GM12878 (cell line): ENCODE measurements at regions not wholly inside any gene's neighbourhood (a gene's known extent, or its start where the extent isn't known, plus 50 kb on each side); places are given as distances from the start of the nearest gene placed in this dataset.

Source experiments
- ATAC-seq: fragments of 200-7000 bp; cut with Tn5 transposase; 3 replicates; pipeline ENCODE4 v1.9.1; 2020; ENCODE audit warnings: mild to moderate bottlenecking, moderate library complexity
- BruUV-seq: library from RNA; stranded (reverse); fragments of 400-500 nt; replicated peaks from 2 replicates; lab custom pipeline; 2021; lab: Mats Ljungman, UMichigan
- CTCF ChIA-PET: fragments of 300-600 bp; sonication (Branson Sonifier 250); formaldehyde crosslinking; extraction: SDS; loops from one replicate; lab custom pipeline; 2021; ENCODE audit warnings: inconsistent platforms; lab: Yijun Ruan, JAX
- POLR2A ChIA-PET: fragments of 350-600 bp; formaldehyde crosslinking; extraction: SDS; loops from one replicate; lab custom pipeline; 2021; ENCODE audit warnings: inconsistent platforms; lab: Charles Lee
- RAD21 ChIA-PET: fragments of 300-600 bp; sonication (Branson Sonifier 250); formaldehyde crosslinking; loops from one replicate; lab custom pipeline; 2023; ENCODE audit warnings: antibody characterized with exemption; ENCODE audit not compliant: unreplicated experiment; lab: Charles Lee
- SMC1A ChIA-PET: fragments of 300-600 bp; sonication (Branson Sonifier 250); formaldehyde crosslinking; loops from one replicate; lab custom pipeline; 2023; ENCODE audit not compliant: unreplicated experiment, uncharacterized antibody; lab: Charles Lee
- DNase-seq: peaks from one replicate; pipeline ENCODE4 v3.0.0-alpha.2; 2011; ENCODE audit warnings: low read depth, low spot score
- FAIRE-seq: peaks from 3 replicates; lab custom pipeline; 2011; peaks lifted over from hg19 to GRCh38; lab: Jason Lieb, UNC
- H2AFZ ChIP-seq: 2 replicates; pipeline ENCODE4 v1.6.0; 2011; ENCODE audit warnings: low read depth, low read length, control low read depth; ENCODE audit not compliant: control insufficient read depth
- H3K27ac ChIP-seq: 2 replicates; pipeline ENCODE4 v1.5.1; 2011; ENCODE audit warnings: control low read depth; ENCODE audit not compliant: control insufficient read depth, insufficient read depth
- H3K27me3 ChIP-seq, 2 experiments: replicated peaks in 1 of 2; 2 replicates each; pipeline versions ENCODE4 v1.6.0 to v1.6.1; 2011; ENCODE audit warnings: low read length in 1 of 2; ENCODE audit not compliant: control insufficient read depth in 2 of 2, insufficient read depth in 2 of 2
- H3K36me3 ChIP-seq, 2 experiments: 2 replicates each; pipeline ENCODE4 v1.5.1; 2011; ENCODE audit warnings: low read length in 1 of 2; ENCODE audit not compliant: control insufficient read depth in 2 of 2, insufficient read depth in 2 of 2
- H3K4me1 ChIP-seq: 2 replicates; pipeline ENCODE4 v1.6.1; 2011; ENCODE audit warnings: mild to moderate bottlenecking, low read length, moderate library complexity, mixed read lengths; ENCODE audit not compliant: control insufficient read depth, insufficient read depth
- H3K4me2 ChIP-seq: 2 replicates; pipeline ENCODE4 v1.6.0; 2011; ENCODE audit warnings: control low read depth; ENCODE audit not compliant: control insufficient read depth, insufficient read depth
- H3K4me3 ChIP-seq: fragments of 200-600 bp; sonication (generic); 2 replicates; pipeline ENCODE4 v1.5.1; 2016
- H3K79me2 ChIP-seq: 2 replicates; pipeline ENCODE4 v1.6.0; 2011; ENCODE audit warnings: low read length; ENCODE audit not compliant: control insufficient read depth, insufficient read depth
- H3K9ac ChIP-seq: 2 replicates; pipeline ENCODE4 v1.8.0; 2011; ENCODE audit warnings: low read length, control low read depth, mixed read lengths; ENCODE audit not compliant: control insufficient read depth, insufficient read depth
- H3K9me3 ChIP-seq: replicated peaks from 3 replicates; pipeline ENCODE4 v1.5.1; 2011; ENCODE audit warnings: mild to moderate bottlenecking, low read length; ENCODE audit not compliant: control insufficient read depth, insufficient read depth
- H4K20me1 ChIP-seq: 2 replicates; pipeline ENCODE4 v1.6.0; 2011; ENCODE audit not compliant: control insufficient read depth, insufficient read depth
- BCL11A ChIP-seq: IDR thresholded peaks from 2 replicates; pipeline ENCODE4 v1.6.1; 2011; ENCODE audit warnings: low read depth, low read length
- BCL3 ChIP-seq: IDR thresholded peaks from 2 replicates; pipeline ENCODE4 v1.6.1; 2011; ENCODE audit warnings: borderline replicate concordance, low read depth, mild to moderate bottlenecking, moderate library complexity, low read length; ENCODE audit not compliant: insufficient read depth, poor library complexity, severe bottlenecking
- BMI1 ChIP-seq: fragments of 450-650 bp; IDR thresholded peaks from 2 replicates; pipeline ENCODE4 v1.6.1; 2016; ENCODE audit warnings: mild to moderate bottlenecking, moderate library complexity, borderline replicate concordance
- CBX3 ChIP-seq: fragments of 200-600 bp; sonication (generic); IDR thresholded peaks from 2 replicates; pipeline ENCODE4 v1.6.1; 2016; ENCODE audit warnings: low read depth, borderline replicate concordance
- FOS ChIP-seq: IDR thresholded peaks from 3 replicates; pipeline ENCODE4 v1.6.1; 2011; ENCODE audit warnings: borderline replicate concordance; ENCODE audit not compliant: insufficient read length; ENCODE audit errors: extremely low read depth
- HDAC2 ChIP-seq: fragments of 200-600 bp; sonication (generic); IDR thresholded peaks from 2 replicates; pipeline ENCODE4 v1.6.1; 2017
- HDGF ChIP-seq: fragments of 450-650 bp; IDR thresholded peaks from 2 replicates; pipeline ENCODE4 v1.6.1; 2016; ENCODE audit warnings: antibody characterized with exemption
- MEF2A ChIP-seq: IDR thresholded peaks from 2 replicates; pipeline ENCODE4 v1.6.1; 2011; ENCODE audit warnings: low read depth, mild to moderate bottlenecking, low read length, moderate library complexity; ENCODE audit not compliant: insufficient read depth
- NR2C1 ChIP-seq: fragments of 450-650 bp; IDR thresholded peaks from 2 replicates; pipeline ENCODE4 v1.6.1; 2017; ENCODE audit warnings: antibody characterized with exemption, mild to moderate bottlenecking, moderate library complexity
- POLR2AphosphoS5 ChIP-seq: IDR thresholded peaks from 2 replicates; pipeline ENCODE4 v1.6.1; 2011; ENCODE audit warnings: mild to moderate bottlenecking, low read length, inconsistent platforms
- RBBP5 ChIP-seq: fragments of 200-600 bp; sonication (generic); conservative IDR thresholded peaks from 2 replicates; pipeline ENCODE4 v1.6.1; 2016
- SMARCA5 ChIP-seq: fragments of 450-650 bp; IDR thresholded peaks from 2 replicates; pipeline ENCODE4 v1.6.1; 2017; ENCODE audit warnings: mild to moderate bottlenecking
- TCF12 ChIP-seq: IDR thresholded peaks from 2 replicates; pipeline ENCODE4 v1.6.1; 2011; ENCODE audit warnings: low read depth, mild to moderate bottlenecking, low read length
- TCF7 ChIP-seq: IDR thresholded peaks from 2 replicates; pipeline ENCODE4 v1.6.1; 2014; ENCODE audit warnings: antibody characterized with exemption, borderline replicate concordance
- ZNF384 ChIP-seq: IDR thresholded peaks from 2 replicates; pipeline ENCODE4 v1.6.1; 2012; ENCODE audit warnings: low read depth, mild to moderate bottlenecking, low read length, improper control_type of control experiment, borderline replicate concordance
- ZSCAN29 ChIP-seq: fragments of 450-650 bp; IDR thresholded peaks from 2 replicates; pipeline ENCODE4 v1.6.1; 2017; ENCODE audit warnings: mild to moderate bottlenecking, moderate library complexity
- WGBS: methylation state at CpG from one replicate; pipeline ENCODE4 v1.1.6; 2016; ENCODE audit warnings: low lambda C conversion rate; ENCODE audit not compliant: insufficient replicate concordance, insufficient coverage; ENCODE audit errors: missing lambda C conversion rate; 5-methylcytosine and 5-hydroxymethylcytosine counted together
- in situ Hi-C: fragments of 300-500 bp; cut with MboI; formaldehyde crosslinking; loops from 9 replicates; pipeline ENCODE4 v1.14.3; 2018; ENCODE audit warnings: mixed read lengths
- intact Hi-C: fragments of 100-400 bp; cut with micrococcal nuclease; formaldehyde crosslinking; loops from one replicate; pipeline ENCODE4 v1.14.2; 2022; ENCODE audit not compliant: unreplicated experiment

GRCh38 chr11:15905366-15906104 lies 450.8 kb downstream of the SOX6 start (continued):
- TF ChIP-seq FOS (no peak), POLR2AphosphoS5 (no peak), BCL3 (no peak), BMI1 (no peak)

GRCh38 chr11:15906481-15907035 lies 449.8 kb downstream of the SOX6 start:
- intact Hi-C loops (no loop called here), in situ Hi-C loops (no loop called here)
- no peaks in the 10 kb centered on the region for H3K9me3 ChIP-seq
- ChIA-PET RAD21 (no interaction called here), SMC1A (no interaction called here), POLR2A (no interaction called here), CTCF (no interaction called here)
- ATAC-seq (no peak), FAIRE-seq (no peak), DNase-seq (no peak)
- no peaks in the 10 kb centered on the region for H3K36me3 ChIP-seq
- H3K4me1 ChIP-seq: no peaks in the 10 kb centered on the region
- no peak overlapping the region for H3K4me2 ChIP-seq
- H4K20me1 ChIP-seq: no peaks in the 10 kb centered on the region
- H3K4me3 ChIP-seq: no peak overlapping the region
- no peak overlapping the region for H2AFZ ChIP-seq
- H3K79me2 ChIP-seq: no peaks in the 10 kb centered on the region
- no peaks in the 10 kb centered on the region; a peak in 2 of 4 replicates for H3K27me3 ChIP-seq
- BruUV-seq: no TSS peak
- TF ChIP-seq SMARCA5 (no peak), HDAC2 (no peak), NR2C1 (no peak), TCF7 (no peak), ZSCAN29 (no peak), BMI1 (no peak), POLR2AphosphoS5 (no peak), HDGF (no peak), TCF12 (no peak), CBX3 (no peak), MEF2A (no peak), BCL11A (no peak), ZNF384 (no peak), RBBP5 (no peak)
- 62% methylated on average over 14 of the region's 15 CpGs for WGBS
- no peak overlapping the region for H3K9ac ChIP-seq
- H3K27ac ChIP-seq: no peak overlapping the region
